ENCODE measurements at regions not wholly inside any gene's neighbourhood (a gene's known extent, or its start where the extent isn't known, plus 50 kb on each side); places are given as distances from the start of the nearest gene placed in this dataset.
"Not testable (repeated sequence)": the region's sequence is repeated elsewhere in the genome, so short reads cannot be mapped to it uniquely, and the experiment has no call there.

DNA sequence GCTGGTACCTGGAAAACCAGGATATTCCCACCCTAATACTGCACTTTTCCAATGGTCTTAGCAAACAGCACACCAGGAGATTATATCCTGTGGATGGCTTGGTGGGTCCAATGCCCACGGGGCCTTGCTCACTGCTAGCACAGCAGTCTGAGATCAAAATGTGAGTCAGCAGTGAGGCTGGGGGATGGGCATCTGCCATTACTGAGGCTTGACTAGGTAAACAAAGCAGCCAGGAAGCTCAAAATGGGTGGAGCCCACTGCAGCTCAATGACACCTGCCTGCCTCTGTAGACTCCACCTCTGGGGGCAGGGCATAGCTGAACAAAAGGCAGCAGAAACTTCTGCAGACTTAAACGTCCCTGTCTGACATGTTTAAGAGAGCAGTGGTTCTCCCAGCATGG lies 285.9 kb upstream of the TRPM3 start:
- not testable (repeated sequence) for TF ChIP-seq EZH2phosphoT487 (IDR thresholded peaks at IDR 0.05; ENCODE audit: borderline replicate concordance, low read length)
- TF ChIP-seq, protein P1, sequence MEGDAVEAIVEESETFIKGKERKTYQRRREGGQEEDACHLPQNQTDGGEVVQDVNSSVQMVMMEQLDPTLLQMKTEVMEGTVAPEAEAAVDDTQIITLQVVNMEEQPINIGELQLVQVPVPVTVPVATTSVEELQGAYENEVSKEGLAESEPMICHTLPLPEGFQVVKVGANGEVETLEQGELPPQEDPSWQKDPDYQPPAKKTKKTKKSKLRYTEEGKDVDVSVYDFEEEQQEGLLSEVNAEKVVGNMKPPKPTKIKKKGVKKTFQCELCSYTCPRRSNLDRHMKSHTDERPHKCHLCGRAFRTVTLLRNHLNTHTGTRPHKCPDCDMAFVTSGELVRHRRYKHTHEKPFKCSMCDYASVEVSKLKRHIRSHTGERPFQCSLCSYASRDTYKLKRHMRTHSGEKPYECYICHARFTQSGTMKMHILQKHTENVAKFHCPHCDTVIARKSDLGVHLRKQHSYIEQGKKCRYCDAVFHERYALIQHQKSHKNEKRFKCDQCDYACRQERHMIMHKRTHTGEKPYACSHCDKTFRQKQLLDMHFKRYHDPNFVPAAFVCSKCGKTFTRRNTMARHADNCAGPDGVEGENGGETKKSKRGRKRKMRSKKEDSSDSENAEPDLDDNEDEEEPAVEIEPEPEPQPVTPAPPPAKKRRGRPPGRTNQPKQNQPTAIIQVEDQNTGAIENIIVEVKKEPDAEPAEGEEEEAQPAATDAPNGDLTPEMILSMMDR (IDR thresholded peaks at IDR 0.05; ENCODE audit: low read depth, low read length, poor library complexity, severe bottlenecking), result not testable (repeated sequence)
